ENCODE measurements at regions not wholly inside any gene's neighbourhood (a gene's known extent, or its start where the extent isn't known, plus 50 kb on each side); places are given as distances from the start of the nearest gene placed in this dataset.

DNA sequence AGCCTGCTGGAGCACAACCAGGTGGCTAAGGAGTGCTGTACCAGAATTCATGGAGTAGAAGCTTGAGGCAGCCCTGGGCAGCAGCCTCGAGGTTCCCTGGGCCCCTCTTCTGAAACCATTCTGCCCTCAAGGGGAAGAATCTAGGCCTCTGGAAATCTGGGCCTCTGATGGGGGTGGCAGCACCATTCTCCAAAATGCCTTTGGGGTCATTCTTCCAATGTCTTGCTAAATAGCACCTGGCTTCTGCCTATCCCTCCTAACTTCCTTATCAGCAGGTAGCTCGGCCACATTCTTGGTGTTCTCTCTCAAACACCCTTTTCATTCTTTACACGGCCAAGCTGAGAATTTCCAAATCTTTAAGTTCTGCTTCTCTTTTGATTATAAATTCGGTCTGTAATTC, 473.6 kb downstream of the BCOR start (continued):
- TF ChIP-seq, protein P1, sequence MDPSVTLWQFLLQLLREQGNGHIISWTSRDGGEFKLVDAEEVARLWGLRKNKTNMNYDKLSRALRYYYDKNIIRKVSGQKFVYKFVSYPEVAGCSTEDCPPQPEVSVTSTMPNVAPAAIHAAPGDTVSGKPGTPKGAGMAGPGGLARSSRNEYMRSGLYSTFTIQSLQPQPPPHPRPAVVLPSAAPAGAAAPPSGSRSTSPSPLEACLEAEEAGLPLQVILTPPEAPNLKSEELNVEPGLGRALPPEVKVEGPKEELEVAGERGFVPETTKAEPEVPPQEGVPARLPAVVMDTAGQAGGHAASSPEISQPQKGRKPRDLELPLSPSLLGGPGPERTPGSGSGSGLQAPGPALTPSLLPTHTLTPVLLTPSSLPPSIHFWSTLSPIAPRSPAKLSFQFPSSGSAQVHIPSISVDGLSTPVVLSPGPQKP (CRISPR knock-in tag; IDR thresholded peaks at IDR 0.05), result no peak
- TF ChIP-seq, protein P2, sequence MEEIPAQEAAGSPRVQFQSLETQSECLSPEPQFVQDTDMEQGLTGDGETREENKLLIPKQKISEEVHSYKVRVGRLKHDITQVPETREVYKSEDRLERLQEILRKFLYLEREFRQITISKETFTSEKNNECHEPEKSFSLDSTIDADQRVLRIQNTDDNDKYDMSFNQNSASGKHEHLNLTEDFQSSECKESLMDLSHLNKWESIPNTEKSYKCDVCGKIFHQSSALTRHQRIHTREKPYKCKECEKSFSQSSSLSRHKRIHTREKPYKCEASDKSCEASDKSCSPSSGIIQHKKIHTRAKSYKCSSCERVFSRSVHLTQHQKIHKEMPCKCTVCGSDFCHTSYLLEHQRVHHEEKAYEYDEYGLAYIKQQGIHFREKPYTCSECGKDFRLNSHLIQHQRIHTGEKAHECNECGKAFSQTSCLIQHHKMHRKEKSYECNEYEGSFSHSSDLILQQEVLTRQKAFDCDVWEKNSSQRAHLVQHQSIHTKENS (CRISPR knock-in tag; IDR thresholded peaks at IDR 0.05), result no peak
- no peak for TF ChIP-seq ZNF263 (CRISPR knock-in tag; IDR thresholded peaks at IDR 0.05; ENCODE audit: borderline replicate concordance)
- no peak for TF ChIP-seq ZNF175 (CRISPR knock-in tag; IDR thresholded peaks at IDR 0.05; ENCODE audit: low read depth)
- TF ChIP-seq ZNF586 (CRISPR knock-in tag; conservative IDR thresholded peaks at IDR 0.05), result no peak
- TF ChIP-seq, protein P3, sequence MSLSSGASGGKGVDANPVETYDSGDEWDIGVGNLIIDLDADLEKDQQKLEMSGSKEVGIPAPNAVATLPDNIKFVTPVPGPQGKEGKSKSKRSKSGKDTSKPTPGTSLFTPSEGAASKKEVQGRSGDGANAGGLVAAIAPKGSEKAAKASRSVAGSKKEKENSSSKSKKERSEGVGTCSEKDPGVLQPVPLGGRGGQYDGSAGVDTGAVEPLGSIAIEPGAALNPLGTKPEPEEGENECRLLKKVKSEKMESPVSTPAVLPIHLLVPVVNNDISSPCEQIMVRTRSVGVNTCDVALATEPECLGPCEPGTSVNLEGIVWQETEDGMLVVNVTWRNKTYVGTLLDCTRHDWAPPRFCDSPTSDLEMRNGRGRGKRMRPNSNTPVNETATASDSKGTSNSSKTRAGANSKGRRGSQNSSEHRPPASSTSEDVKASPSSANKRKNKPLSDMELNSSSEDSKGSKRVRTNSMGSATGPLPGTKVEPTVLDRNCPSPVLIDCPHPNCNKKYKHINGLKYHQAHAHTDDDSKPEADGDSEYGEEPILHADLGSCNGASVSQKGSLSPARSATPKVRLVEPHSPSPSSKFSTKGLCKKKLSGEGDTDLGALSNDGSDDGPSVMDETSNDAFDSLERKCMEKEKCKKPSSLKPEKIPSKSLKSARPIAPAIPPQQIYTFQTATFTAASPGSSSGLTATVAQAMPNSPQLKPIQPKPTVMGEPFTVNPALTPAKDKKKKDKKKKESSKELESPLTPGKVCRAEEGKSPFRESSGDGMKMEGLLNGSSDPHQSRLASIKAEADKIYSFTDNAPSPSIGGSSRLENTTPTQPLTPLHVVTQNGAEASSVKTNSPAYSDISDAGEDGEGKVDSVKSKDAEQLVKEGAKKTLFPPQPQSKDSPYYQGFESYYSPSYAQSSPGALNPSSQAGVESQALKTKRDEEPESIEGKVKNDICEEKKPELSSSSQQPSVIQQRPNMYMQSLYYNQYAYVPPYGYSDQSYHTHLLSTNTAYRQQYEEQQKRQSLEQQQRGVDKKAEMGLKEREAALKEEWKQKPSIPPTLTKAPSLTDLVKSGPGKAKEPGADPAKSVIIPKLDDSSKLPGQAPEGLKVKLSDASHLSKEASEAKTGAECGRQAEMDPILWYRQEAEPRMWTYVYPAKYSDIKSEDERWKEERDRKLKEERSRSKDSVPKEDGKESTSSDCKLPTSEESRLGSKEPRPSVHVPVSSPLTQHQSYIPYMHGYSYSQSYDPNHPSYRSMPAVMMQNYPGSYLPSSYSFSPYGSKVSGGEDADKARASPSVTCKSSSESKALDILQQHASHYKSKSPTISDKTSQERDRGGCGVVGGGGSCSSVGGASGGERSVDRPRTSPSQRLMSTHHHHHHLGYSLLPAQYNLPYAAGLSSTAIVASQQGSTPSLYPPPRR (CRISPR knock-in tag; IDR thresholded peaks at IDR 0.05; ENCODE audit: borderline replicate concordance), result no peak
